GM21528 (cell line): ENCODE measurements at regions not wholly inside any gene's neighbourhood (a gene's known extent, or its start where the extent isn't known, plus 50 kb on each side); places are given as distances from the start of the nearest gene placed in this dataset.
"Not testable (repeated sequence)": the region's sequence is repeated elsewhere in the genome, so short reads cannot be mapped to it uniquely, and the experiment has no call there.

Source experiments
- ATAC-seq: cut with Tn5 transposase; IDR thresholded peaks from one replicate; pipeline ENCODE4 v1.9.1; 2021; ENCODE audit warnings: mild to moderate bottlenecking, moderate library complexity; ENCODE audit not compliant: unreplicated experiment, low FRiP score

- no peak for ATAC-seq
Observed at GRCh38 chr9:22170556-22170955, 161.5 kb upstream of the CDKN2B start.

DNA sequence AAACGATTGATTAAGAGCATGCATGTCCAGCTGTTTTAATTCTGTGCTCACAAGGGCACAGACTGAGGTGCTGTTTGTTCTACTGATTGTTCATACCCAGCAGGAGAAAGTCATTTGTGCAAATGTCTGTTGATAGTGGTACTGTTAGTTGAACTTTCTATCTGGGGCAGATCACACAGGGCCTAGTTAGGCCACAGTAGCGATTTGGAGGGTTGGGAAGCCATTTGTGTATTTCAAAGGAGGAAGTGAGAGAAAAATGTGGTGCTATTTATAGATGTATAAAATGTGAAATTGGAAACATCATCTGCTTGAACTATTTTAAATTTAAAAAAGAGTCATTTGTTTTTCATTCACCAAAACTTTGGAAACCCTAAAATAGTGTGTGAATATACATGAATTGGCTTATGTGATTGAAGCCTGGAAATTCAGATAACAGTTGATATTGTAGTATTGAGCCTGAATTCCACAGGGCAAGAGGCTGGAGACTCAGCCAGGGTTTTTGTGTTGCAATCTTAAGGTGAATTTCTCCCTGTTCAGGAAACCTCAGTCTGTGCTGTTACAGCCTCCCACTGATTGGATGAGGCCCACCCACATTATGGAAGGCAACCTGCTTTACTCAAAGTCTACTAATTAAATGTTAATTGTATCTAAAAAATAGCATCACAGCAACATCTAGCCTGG, 162.0 kb upstream of the CDKN2B start:
- ATAC-seq = no peak

DNA sequence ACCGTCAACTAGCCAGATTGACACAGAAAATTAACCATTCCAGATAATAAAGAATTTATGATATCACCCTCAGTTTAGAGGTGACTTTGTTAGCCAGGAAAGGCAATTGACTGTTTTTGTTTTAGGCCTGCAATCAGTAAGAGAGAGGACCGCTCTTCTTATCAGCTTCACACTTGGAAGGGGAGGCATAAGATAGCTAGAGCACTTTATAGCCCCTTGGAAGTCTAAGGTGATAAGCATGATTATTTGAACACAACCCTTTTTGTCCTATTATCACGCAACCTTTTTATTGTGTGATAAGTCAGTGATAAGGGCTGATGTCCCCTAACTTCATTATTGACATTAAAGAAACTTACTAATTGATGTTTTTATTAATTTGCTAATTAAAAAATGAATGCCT, 162.6 kb upstream of the CDKN2B start:
- no peak for ATAC-seq

GRCh38 chr9:22173908-22174307, 164.8 kb upstream of the CDKN2B start:
- no peak for ATAC-seq

DNA sequence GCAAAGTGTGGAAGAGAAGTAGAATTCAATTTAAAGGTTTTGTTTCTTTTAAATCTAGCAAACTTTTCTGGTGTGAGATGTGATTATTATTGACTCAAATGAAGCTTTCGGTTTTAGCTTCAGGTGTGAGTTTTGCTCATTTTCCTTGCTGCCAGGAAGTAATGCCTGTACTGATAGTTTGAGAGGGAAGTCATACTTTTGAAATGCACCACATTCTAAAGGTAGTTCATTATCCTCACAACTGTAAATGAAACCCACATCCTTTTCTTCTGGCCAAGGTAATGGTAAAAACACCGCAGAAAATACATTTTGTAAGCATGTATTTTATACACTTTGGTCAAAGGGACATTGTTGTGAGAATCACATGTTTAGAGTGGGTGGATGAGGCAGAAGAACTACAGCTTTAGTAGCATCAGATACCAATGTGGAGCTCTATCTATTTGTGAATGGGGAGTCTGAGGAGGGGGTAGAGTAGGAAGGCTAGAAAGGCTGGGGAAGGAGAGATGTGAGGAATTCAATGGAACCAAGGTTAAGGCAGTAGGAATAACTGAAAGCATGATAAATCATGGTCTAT, 167.0 kb upstream of the CDKN2B start:
- ATAC-seq = no peak

DNA sequence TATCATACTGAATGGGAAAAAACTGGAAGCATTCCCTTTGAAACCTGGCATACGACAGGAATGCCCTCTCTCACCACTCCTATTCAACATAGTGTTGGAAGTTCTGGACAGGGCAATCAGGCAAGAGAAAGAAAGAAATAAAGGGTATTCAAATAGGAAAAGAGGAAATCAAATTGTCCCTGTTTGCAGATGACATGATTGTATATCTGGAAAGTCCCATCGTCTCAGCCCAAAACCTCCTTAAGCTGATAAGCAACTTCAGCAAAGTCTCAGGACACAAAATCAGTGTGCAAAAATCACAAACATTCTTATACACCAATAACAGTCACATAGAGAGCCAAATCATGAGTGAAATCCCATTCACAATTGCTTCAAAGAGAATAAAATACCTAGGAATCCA, 171.9 kb upstream of the CDKN2B start:
- not testable (repeated sequence) for ATAC-seq

GRCh38 chr9:22189471-22189870, 180.4 kb upstream of the CDKN2B start:
- no peak for ATAC-seq

- ATAC-seq = not testable (repeated sequence)
Observed at GRCh38 chr9:22197000-22197399, 187.9 kb upstream of the CDKN2B start.

- ATAC-seq = no peak
Observed at GRCh38 chr9:22198681-22199080, 189.6 kb upstream of the CDKN2B start.

GRCh38 chr9:22201256-22201655, 192.2 kb upstream of the CDKN2B start:
- no peak for ATAC-seq

- no peak for ATAC-seq
Observed at GRCh38 chr9:22203371-22204138, 194.4 kb upstream of the CDKN2B start.

DNA sequence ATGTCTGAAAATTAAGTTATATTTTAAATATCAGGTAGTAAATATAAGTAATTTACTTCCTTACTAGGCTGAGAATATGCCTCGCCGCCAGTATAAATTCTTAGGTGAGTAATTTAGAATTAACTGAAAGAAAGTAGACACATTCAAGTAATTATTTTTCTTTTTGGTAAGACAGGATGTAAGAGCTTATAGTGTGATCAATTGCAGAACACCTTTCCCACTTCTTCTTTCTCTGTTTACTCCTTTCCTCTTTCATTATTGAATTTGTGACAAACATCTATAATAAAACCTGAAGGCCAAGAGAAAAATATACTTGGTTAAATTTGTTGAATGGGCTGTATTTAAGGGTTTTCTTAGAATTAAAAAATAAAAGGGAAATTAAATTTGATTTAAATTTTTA, 195.1 kb upstream of the CDKN2B start:
- ATAC-seq = no peak

- ATAC-seq = no peak
Observed at GRCh38 chr9:22206833-22207232, 197.7 kb upstream of the CDKN2B start.

- ATAC-seq = no peak
Observed at GRCh38 chr9:22208846-22209585, 199.9 kb upstream of the CDKN2B start.

- no peak for ATAC-seq
Observed at GRCh38 chr9:22210262-22210661, 201.2 kb upstream of the CDKN2B start.

DNA sequence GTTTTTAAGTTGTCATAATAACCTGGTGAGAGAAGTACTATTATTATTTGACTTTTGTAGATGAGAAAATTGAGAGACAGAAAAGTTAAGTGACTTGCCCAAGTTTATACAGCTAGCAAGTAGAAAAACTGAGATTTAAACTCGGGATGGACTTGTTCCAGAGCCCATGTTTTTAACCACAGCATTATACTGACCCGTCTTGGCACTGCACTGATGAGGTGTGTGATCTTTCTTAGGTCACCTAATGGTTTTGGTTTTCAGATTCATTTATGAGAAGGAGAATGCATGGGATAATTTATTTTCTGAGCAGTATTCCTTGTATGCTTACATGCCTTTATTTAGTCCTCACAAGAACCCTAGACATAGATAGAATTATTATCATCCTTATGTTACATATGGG, 201.8 kb upstream of the CDKN2B start:
- ATAC-seq = no peak

- ATAC-seq = no peak
Observed at GRCh38 chr9:22211588-22212360, 202.7 kb upstream of the CDKN2B start.

DNA sequence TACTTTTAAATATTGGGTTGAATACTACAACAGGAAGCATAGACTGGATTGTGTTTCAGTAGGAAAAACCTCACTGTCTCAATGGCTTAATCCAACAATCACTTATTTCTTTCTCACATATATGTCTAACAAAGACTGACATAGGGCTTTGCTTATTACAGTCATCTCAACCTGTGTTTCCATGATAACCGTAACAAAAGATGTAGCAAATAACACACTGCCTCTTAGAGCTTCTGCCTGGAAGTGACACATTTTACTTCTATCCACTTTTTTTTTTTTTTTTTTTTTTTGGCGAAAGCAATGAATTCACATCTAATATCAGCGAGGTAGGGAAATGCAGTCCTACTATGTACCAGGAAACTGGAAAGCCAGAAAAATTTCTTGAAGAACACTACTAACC, 204.9 kb upstream of the CDKN2B start:
- no peak for ATAC-seq

DNA sequence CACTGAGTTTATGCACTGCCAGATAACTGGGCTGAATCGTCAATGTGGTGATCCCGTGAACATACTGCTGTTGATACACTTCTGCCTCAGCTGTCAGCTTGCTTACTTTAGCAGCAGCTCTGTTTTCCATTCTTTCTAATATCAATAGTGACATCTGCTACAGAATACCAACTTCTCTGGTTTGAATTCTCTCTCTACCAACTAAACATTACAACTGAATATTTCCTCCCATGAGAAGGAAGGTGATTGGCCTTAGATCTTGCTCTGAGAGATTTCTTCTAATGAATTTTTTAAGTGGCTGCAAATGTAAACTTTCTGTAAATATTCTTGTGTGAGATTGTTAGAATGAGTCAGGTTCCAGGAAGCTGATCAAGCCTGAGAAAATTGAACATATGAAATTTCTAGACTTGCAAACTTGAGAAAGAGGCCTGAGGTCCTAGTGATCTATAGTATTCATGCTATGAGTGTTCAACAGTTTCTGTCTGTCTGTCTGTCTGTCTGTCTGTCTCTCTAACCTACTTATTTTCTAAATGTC, 205.5 kb upstream of the CDKN2B start:
- no peak for ATAC-seq

DNA sequence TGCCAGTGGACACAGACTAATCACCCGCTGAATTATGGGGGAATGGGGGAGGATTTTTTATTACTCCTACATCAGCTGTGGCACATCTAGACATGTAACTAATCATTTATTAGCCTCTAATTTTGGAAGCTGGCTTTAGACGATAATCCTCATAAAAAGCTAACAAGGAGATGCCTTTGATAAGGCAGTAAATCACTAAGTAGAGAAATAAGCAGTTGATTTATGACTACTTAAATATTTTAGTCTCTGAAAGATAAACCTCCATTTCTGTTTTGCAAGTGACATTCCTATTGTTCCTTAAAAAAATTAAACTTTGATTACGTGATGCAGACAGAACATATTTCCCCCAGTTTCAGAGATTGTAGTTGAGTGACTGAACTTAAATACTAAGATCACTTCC, 206.4 kb upstream of the CDKN2B start:
- no peak for ATAC-seq
